GM10266 (cell line): ENCODE measurements at regions not wholly inside any gene's neighbourhood (a gene's known extent, or its start where the extent isn't known, plus 50 kb on each side); places are given as distances from the start of the nearest gene placed in this dataset.

Source experiments
- DNase-seq: peaks from one replicate; pipeline ENCODE4 v3.0.0; 2012; ENCODE audit errors: extremely low spot score
- TF ChIP-seq, protein P1 (sequence below): IDR thresholded peaks from 2 replicates; pipeline ENCODE4 v1.5.1; 2012; ENCODE audit warnings: mild to moderate bottlenecking, low read depth; ENCODE audit not compliant: control insufficient read depth, insufficient read depth; ENCODE audit errors: missing control alignments

DNA sequence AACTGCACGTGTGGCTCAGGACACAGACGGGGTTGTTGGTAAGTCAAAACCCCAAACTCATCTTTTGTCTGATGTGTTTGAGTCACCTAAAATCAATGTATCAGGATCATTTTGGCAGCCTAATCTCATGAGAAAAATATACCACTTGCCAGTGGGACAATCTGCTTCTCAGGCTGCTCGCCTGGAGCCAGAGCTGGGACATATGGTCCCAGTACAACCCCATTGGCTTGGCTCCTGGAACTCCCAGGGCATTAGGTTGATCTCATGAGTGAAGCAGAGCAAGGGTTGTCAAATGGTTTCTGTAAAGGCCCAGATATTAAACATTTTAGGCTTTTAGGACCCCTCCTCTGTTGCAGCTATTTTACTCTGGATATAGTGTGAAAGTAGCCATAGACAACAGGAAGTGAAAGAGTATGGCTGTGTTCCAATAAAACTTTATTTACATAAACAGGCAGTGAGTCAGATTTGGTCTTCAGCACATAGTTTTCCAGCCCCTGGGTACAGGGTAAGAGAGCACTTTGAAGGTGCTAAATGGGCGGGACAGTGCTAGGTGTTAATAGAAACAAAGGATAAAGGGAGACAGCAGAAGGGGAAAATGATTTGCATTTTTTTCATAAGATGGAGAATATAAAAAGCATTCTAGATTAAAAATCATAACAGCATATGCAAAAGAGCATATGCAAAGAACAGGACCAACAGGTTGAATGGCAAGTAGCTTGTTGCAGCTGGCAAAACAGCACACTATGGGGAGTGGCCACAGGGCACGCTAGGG, 290.8 kb downstream of the KCNS3 start:
- DNase-seq: no peak

DNA sequence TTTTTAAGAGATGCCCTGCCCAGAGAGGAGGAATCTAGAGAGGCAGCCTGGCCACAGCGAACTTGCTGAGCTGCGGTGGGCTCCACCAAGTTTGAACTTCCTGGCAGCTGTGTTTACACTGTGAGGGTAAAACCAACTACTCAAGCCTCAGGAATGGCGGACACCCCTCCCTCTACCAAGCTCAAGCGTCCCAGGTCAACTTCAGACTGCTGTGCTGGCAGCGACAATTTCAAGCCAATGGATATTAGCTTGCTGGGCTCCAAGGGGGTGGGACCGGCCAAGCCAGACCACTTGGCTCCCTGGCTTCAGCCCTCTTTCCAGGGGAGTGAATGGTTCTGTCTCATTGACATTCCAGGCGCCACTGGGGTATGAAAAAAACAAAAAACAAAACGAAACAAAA, 289.4 kb downstream of the KCNS3 start:
- TF ChIP-seq, protein P1, sequence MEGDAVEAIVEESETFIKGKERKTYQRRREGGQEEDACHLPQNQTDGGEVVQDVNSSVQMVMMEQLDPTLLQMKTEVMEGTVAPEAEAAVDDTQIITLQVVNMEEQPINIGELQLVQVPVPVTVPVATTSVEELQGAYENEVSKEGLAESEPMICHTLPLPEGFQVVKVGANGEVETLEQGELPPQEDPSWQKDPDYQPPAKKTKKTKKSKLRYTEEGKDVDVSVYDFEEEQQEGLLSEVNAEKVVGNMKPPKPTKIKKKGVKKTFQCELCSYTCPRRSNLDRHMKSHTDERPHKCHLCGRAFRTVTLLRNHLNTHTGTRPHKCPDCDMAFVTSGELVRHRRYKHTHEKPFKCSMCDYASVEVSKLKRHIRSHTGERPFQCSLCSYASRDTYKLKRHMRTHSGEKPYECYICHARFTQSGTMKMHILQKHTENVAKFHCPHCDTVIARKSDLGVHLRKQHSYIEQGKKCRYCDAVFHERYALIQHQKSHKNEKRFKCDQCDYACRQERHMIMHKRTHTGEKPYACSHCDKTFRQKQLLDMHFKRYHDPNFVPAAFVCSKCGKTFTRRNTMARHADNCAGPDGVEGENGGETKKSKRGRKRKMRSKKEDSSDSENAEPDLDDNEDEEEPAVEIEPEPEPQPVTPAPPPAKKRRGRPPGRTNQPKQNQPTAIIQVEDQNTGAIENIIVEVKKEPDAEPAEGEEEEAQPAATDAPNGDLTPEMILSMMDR: no peak
- DNase-seq: no peak

More for the DNA sequence above, 290.8 kb downstream of the KCNS3 start:
- TF ChIP-seq, protein P1: no peak

DNA sequence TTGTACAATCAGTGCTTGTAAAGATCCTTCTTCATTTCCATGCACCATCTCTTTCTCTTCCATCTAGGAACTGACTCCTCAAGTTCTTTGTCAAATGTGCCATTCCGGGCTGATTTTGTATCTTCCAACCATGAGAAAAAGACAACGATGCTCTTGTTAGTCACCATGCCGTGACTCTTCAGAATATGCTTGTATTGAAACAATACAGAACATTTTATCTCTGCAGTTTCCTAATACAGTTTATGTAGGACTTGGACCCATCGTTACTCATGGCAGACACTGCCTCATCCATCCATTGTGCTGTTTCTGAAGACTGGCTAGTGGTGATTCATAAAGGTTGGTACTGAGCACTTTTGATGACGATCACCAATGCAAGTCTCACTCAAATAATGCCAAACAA, 283.2 kb downstream of the KCNS3 start:
- TF ChIP-seq, protein P1: no peak
- no peak for DNase-seq

DNA sequence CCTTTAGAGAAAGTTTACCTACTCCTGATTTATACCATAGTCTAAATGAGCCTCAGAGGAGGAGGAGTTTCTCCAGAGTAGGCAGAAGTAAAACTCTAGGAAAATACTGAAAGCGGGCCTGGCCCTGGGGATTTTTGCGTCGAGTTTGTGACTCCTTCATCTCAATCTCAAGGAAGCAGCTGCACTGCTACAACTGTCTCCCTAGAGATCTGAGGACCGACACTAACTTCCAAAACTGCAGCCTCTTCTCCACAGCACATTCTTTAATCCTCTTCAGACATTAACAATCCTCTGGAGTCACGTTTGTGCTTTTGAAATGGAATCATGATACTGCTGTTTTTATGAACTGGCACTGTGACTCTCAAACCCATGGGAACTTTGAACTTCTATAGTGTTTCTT, 281.4 kb downstream of the KCNS3 start:
- TF ChIP-seq, protein P1: no peak
- no peak for DNase-seq

DNA sequence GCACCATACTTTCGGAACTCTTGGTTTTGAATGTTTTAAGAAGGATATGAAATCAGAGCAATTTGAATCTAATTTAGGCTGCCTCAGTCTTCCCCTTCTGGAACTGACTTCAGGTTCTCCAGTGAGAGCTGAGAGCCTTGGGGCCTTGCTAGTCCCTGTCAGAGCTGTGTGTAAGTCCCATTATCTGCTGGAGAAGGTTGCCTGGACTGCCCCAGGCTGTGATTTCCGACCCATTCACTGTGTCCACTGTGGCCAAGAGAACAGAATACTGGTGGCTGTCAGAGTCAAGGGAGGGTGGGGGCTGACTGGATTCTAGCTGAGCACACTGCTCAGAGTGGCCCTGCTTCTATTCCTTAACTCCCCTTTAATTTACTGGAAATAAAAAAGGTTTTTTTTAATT, 278.0 kb downstream of the KCNS3 start:
- TF ChIP-seq, protein P1: no peak

DNA sequence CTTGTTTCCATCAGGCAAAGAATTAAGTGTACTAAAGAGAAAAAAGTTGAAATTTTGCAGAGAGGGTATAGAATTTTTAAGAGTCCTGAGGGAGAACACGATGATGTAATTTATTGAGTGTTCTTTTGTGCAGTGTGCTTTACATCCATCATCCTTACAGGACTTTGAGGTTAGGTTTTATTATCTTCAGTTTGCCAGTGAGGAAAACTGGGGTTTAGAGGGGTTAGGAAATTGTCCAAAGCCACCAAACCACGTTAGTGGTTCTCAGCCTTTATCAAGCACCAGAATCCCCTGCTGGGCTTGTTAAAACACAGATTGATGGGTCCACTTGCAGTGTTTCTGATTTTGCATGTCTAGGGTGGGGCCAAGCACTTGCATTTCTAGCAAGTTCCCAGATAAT, 277.5 kb downstream of the KCNS3 start:
- TF ChIP-seq, protein P1: no peak
- DNase-seq: no peak

More for the DNA sequence above, 278.0 kb downstream of the KCNS3 start:
- DNase-seq: no peak

DNA sequence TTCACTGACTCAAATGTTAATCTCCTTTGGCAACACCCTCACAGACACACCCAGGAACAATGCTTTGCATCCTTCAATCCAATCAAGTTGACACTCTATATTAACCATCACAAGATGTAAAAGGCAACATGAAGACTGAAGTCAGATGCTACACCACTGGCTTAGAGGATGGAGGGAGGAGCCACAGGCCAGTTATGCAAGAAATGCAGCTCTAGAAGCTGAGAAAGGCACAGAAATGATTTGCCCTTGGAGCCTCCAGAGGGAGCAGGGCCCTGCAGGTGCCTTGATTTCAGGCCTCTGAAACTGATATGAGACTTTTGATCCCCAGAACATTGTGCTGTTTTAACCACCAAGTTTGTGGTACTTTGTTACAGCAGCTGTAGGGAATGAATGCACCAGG, 276.3 kb downstream of the KCNS3 start:
- TF ChIP-seq, protein P1: no peak
- DNase-seq: no peak
